HCT116 (cell line): ENCODE measurements at regions not wholly inside any gene's neighbourhood (a gene's known extent, or its start where the extent isn't known, plus 50 kb on each side); places are given as distances from the start of the nearest gene placed in this dataset.

Source experiments
- ATAC-seq: fragments of 200-7000 bp; cut with Tn5 transposase; 2 replicates; pipeline ENCODE4 v1.9.1; 2020; ENCODE audit warnings: mild to moderate bottlenecking, moderate library complexity
- BruUV-seq: library from RNA; stranded (reverse); fragments of 400-500 nt; replicated peaks from 2 replicates; lab custom pipeline; 2021; lab: Mats Ljungman, UMichigan
- CTCF ChIA-PET: fragments of 300-600 bp; sonication (Branson Sonifier 250); formaldehyde crosslinking; loops from one replicate; lab custom pipeline; 2021; ENCODE audit warnings: antibody characterized with exemption; lab: Charles Lee
- POLR2A ChIA-PET: fragments of 300-600, 350-600 bp; sonication (Branson Sonifier 250); formaldehyde crosslinking; loops from one replicate; lab custom pipeline; 2021; ENCODE audit warnings: antibody characterized with exemption; lab: Charles Lee
- RAD21 ChIA-PET, 2 experiments: fragments of 300-600 bp; sonication (Branson Sonifier 250); formaldehyde crosslinking; loops; one replicate each; lab custom pipeline; 2023; ENCODE audit warnings: low total read pairs in 2 of 2; ENCODE audit not compliant: uncharacterized antibody in 2 of 2, unreplicated experiment in 2 of 2, low non-redundant PET in 1 of 2; lab: Charles Lee
- DNase-seq: peaks from one replicate; pipeline ENCODE4 v3.0.0-alpha.2; 2010; ENCODE audit warnings: low read depth, low spot score
- H2AFZ ChIP-seq: fragments of 200-600 bp; shearing (Covaris generic), sonication (generic); 2 replicates; pipeline ENCODE4 v1.6.1; 2017; ENCODE audit warnings: low read depth, mixed run types, mixed read lengths, antibody characterized with exemption, low read length; ENCODE audit not compliant: poor library complexity, severe bottlenecking
- H3K27ac ChIP-seq: 2 replicates; pipeline ENCODE4 v1.5.1; 2012; ENCODE audit warnings: low read depth, low read length
- H3K27me3 ChIP-seq: fragments of 200-600 bp; sonication (generic); 2 replicates; pipeline ENCODE4 v1.6.1; 2016; ENCODE audit warnings: mixed run types, low read length, mixed read lengths; ENCODE audit not compliant: insufficient read depth
- H3K36me3 ChIP-seq, 2 experiments: fragments of 200-500 bp in 1 of 2; fragments of 200-600 bp in 1 of 2; sonication (Bioruptor generic) in 1 of 2; sonication (generic) in 1 of 2; 2 replicates each; pipeline versions ENCODE4 v1.5.1 to v1.6.1; 2014 to 2016; ENCODE audit warnings: low read length in 2 of 2, inconsistent platforms in 1 of 2, mixed read lengths in 1 of 2, mixed run types in 1 of 2; ENCODE audit not compliant: insufficient read depth in 2 of 2, control insufficient read depth in 1 of 2
- H3K4me1 ChIP-seq, 2 experiments: fragments of 200-600 bp in 1 of 2; sonication (generic) in 1 of 2; 2 replicates each; pipeline versions ENCODE4 v1.5.1 to v1.6.1; 2012 to 2017; ENCODE audit warnings: low read length in 2 of 2, inconsistent platforms in 1 of 2, mild to moderate bottlenecking in 1 of 2, mixed read lengths in 1 of 2, mixed run types in 1 of 2, moderate library complexity in 1 of 2; ENCODE audit not compliant: insufficient read depth in 2 of 2, control insufficient read depth in 1 of 2
- H3K4me2 ChIP-seq: fragments of 200-600 bp; sonication (generic); 2 replicates; pipeline ENCODE4 v1.6.1; 2017; ENCODE audit warnings: mixed run types, low read length, mixed read lengths
- H3K4me3 ChIP-seq, 2 experiments: fragments of 200-600 bp in 1 of 2; sonication (generic) in 1 of 2; replicated peaks in 1 of 2; 2 replicates each; pipeline ENCODE4 v1.5.1; 2011 to 2016; ENCODE audit warnings: low read length in 2 of 2, control low read depth in 1 of 2, low read depth in 1 of 2, mild to moderate bottlenecking in 1 of 2, mixed read lengths in 1 of 2, mixed run types in 1 of 2
- H3K79me2 ChIP-seq: fragments of 200-600 bp; sonication (generic); 2 replicates; pipeline ENCODE4 v1.6.1; 2017; ENCODE audit warnings: mild to moderate bottlenecking, mixed run types, low read length, moderate library complexity, mixed read lengths; ENCODE audit not compliant: insufficient read depth
- H3K9ac ChIP-seq: fragments of 200-600 bp; sonication (generic); 2 replicates; pipeline ENCODE4 v1.6.1; 2016; ENCODE audit warnings: low read length, mixed read lengths
- H3K9me2 ChIP-seq: fragments of 200-600 bp; sonication (generic), shearing (Covaris generic); 2 replicates; pipeline ENCODE4 v1.6.1; 2017; ENCODE audit warnings: mixed run types, mild to moderate bottlenecking, moderate library complexity; ENCODE audit not compliant: insufficient read depth
- H3K9me3 ChIP-seq, 2 experiments: fragments of 200-500 bp in 1 of 2; fragments of 200-600 bp in 1 of 2; sonication (Bioruptor generic) in 1 of 2; sonication (generic) in 1 of 2; 2 replicates each; pipeline ENCODE4 v1.6.1; 2014 to 2017; ENCODE audit warnings: low read length in 2 of 2, mixed read lengths in 2 of 2, inconsistent platforms in 1 of 2, low read depth in 1 of 2, mild to moderate bottlenecking in 1 of 2, mixed run types in 1 of 2, moderate library complexity in 1 of 2; ENCODE audit not compliant: control insufficient read depth in 1 of 2, insufficient read depth in 1 of 2
- H4K20me1 ChIP-seq: fragments of 200-600 bp; sonication (generic), shearing (Covaris generic); 2 replicates; pipeline ENCODE4 v1.6.1; 2017; ENCODE audit warnings: mixed run types, mild to moderate bottlenecking, moderate library complexity; ENCODE audit not compliant: insufficient read depth
- ATF3 ChIP-seq: IDR thresholded peaks from 2 replicates; pipeline ENCODE4 v1.6.1; 2012
- CBX3 ChIP-seq: IDR thresholded peaks from 2 replicates; pipeline ENCODE4 v1.6.1; 2012; ENCODE audit warnings: low read depth
- CEBPB ChIP-seq: IDR thresholded peaks from 2 replicates; pipeline ENCODE4 v1.6.1; 2012; ENCODE audit warnings: low read depth
- CTCF ChIP-seq, 3 experiments: fragments of 200-600 bp in 1 of 3; sonication (generic) in 1 of 3; IDR thresholded peaks in 2 of 3; conservative IDR thresholded peaks in 1 of 3; 2 replicates each; pipeline ENCODE4 v1.5.1; 2012 to 2017; ENCODE audit warnings: low read depth in 2 of 3, low read length in 2 of 3, antibody characterized with exemption in 1 of 3, borderline replicate concordance in 1 of 3, control low read depth in 1 of 3, mild to moderate bottlenecking in 1 of 3, mixed read lengths in 1 of 3, mixed run types in 1 of 3, moderate library complexity in 1 of 3; ENCODE audit not compliant: insufficient read depth in 1 of 3
- ELF1 ChIP-seq: IDR thresholded peaks from 2 replicates; pipeline ENCODE4 v1.6.1; 2012; ENCODE audit warnings: low read depth, borderline replicate concordance
- EZH2phosphoT487 ChIP-seq: fragments of 200-600 bp; IDR thresholded peaks from 2 replicates; pipeline ENCODE4 v1.6.1; 2018; ENCODE audit warnings: antibody characterized with exemption, borderline replicate concordance
- FOSL1 ChIP-seq: IDR thresholded peaks from 2 replicates; pipeline ENCODE4 v1.6.1; 2012; ENCODE audit warnings: low read depth
- MAX ChIP-seq: IDR thresholded peaks from 2 replicates; pipeline ENCODE4 v1.6.1; 2012
- POLR2A ChIP-seq: IDR thresholded peaks from 2 replicates; pipeline ENCODE4 v1.7.0; 2011; ENCODE audit warnings: borderline replicate concordance; ENCODE audit not compliant: insufficient read depth, insufficient read length; ENCODE audit errors: extremely low read depth
- RAD21 ChIP-seq: IDR thresholded peaks from 2 replicates; pipeline ENCODE4 v1.6.1; 2012; ENCODE audit warnings: low read depth, mild to moderate bottlenecking
- REST ChIP-seq: IDR thresholded peaks from 2 replicates; pipeline ENCODE4 v1.6.1; 2012; ENCODE audit warnings: low read depth
- SIN3A ChIP-seq: IDR thresholded peaks from 2 replicates; pipeline ENCODE4 v1.6.1; 2012; ENCODE audit warnings: low read depth
- SRF ChIP-seq: IDR thresholded peaks from 2 replicates; pipeline ENCODE4 v1.6.1; 2012; ENCODE audit warnings: low read depth
- YY1 ChIP-seq: IDR thresholded peaks from 2 replicates; pipeline ENCODE4 v1.6.1; 2011; ENCODE audit warnings: low read length, low read depth, moderate library complexity, mild to moderate bottlenecking; ENCODE audit not compliant: insufficient replicate concordance; ENCODE audit errors: extremely low read depth
- ZBTB33 ChIP-seq: IDR thresholded peaks from 2 replicates; pipeline ENCODE4 v1.6.1; 2011; ENCODE audit warnings: mild to moderate bottlenecking, low read length, moderate library complexity; ENCODE audit not compliant: insufficient replicate concordance; ENCODE audit errors: extremely low read depth
- ZNF274 ChIP-seq: fragments of 200-500 bp; sonication (Bioruptor generic); IDR thresholded peaks from 2 replicates; pipeline ENCODE4 v1.6.1; 2014; ENCODE audit warnings: mild to moderate bottlenecking, low read depth, low read length, inconsistent platforms
- intact Hi-C: fragments of 100-400 bp; cut with micrococcal nuclease; formaldehyde crosslinking; loops from 2 replicates; pipeline ENCODE4 v1.10.0; 2022

GRCh38 chr7:140261105-140261486 is 84.3 kb upstream of the KDM7A start (continued):
- no peak for TF ChIP-seq REST
- no peak for TF ChIP-seq ATF3
- TF ChIP-seq ZNF274, result no peak
- TF ChIP-seq SRF, result no peak
- TF ChIP-seq, all 23 proteins: peak for 0

- H3K4me2 ChIP-seq, result no peak overlapping the region
- DNase-seq (no peak), ATAC-seq (no peak)
- no peaks in the 10 kb centered on the region for H3K27me3 ChIP-seq
- no peaks in the 10 kb centered on the region for H3K79me2 ChIP-seq
- no peak overlapping the region for H3K4me3 ChIP-seq
- RAD21 ChIA-PET, result no interaction called here
- no TSS peak for BruUV-seq
- H3K4me1 ChIP-seq, result no peaks in the 10 kb centered on the region
- H3K36me3 ChIP-seq, result no peaks in the 10 kb centered on the region
- H3K9me2 ChIP-seq, result no peaks in the 10 kb centered on the region
- H4K20me1 ChIP-seq, result no peaks in the 10 kb centered on the region
- POLR2A ChIA-PET, result interaction anchor here (0.7 kb wide), 1 partner anchor 44 kb away, joined by 6 read pairs; no protein-coding TSS in a partner anchor
- CTCF ChIA-PET, result no interaction called here
- no peak overlapping the region for H3K9ac ChIP-seq
- no peak overlapping the region for H3K27ac ChIP-seq
- no peaks in the 10 kb centered on the region for H3K9me3 ChIP-seq
- H2AFZ ChIP-seq, result no peak overlapping the region
- intact Hi-C loops, result no loop called here
- no peak for TF ChIP-seq ZNF274
- no peak for TF ChIP-seq EZH2phosphoT487
- TF ChIP-seq CEBPB, result no peak
- TF ChIP-seq RAD21, result no peak
- no peak for TF ChIP-seq POLR2A
- no peak for TF ChIP-seq ATF3
- no peak for TF ChIP-seq CTCF (IDR thresholded peaks at IDR 0.05 in 2 of 3, conservative IDR thresholded peaks at IDR 0.05 in 1 of 3; ENCODE audit: borderline replicate concordance in 1 of 3, insufficient read depth in 1 of 3, low read depth in 2 of 3, low read length in 2 of 3)
- no peak for TF ChIP-seq ZBTB33
- no peak for TF ChIP-seq YY1
- TF ChIP-seq SIN3A, result no peak
- TF ChIP-seq CBX3, result no peak
- no peak for TF ChIP-seq ELF1
- TF ChIP-seq MAX, result no peak
- no peak for TF ChIP-seq FOSL1
Observed at GRCh38 chr7:140260352-140261104, 83.7 kb upstream of the KDM7A start.
